PFSK-1 (cell line): ENCODE measurements at regions not wholly inside any gene's neighbourhood (a gene's known extent, or its start where the extent isn't known, plus 50 kb on each side); places are given as distances from the start of the nearest gene placed in this dataset.

Experiments
- POLR2AphosphoS5 ChIP-seq: IDR thresholded peaks from 2 replicates; pipeline ENCODE4 v1.6.1; 2012; ENCODE audit warnings: low read depth, mild to moderate bottlenecking, control low read depth, low read length, moderate library complexity
- SIN3A ChIP-seq: IDR thresholded peaks from 2 replicates; pipeline ENCODE4 v1.6.1; 2012; ENCODE audit warnings: mild to moderate bottlenecking, low read length, moderate library complexity, borderline replicate concordance; ENCODE audit not compliant: insufficient read depth
- TAF1 ChIP-seq: IDR thresholded peaks from 2 replicates; pipeline ENCODE4 v1.6.1; 2012; ENCODE audit warnings: low read length, control low read depth, borderline replicate concordance; ENCODE audit not compliant: insufficient read depth

DNA sequence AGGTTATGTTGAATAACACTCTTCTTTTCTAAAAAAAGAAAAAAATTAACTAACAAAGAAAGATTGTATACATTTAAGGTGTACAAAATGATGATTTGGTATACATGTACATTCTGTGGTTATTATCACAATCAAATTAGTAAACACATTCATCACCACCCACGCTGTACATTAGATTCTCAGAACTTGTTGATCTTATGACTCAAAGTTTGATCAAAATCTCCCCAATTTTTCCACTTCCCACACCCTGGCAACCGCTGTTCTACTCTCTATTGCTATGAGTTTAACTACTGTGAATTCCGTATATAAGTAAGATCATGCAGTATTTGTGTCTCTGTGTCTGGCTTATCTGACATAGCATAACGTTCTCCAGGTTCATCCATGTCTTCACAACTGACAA is 469.5 kb upstream of the CHRM3 start:
- TF ChIP-seq TAF1, result no peak
- TF ChIP-seq POLR2AphosphoS5, result no peak
- no peak for TF ChIP-seq SIN3A
